CD4-positive, alpha-beta T cell treated with Interleukin-2 at 100 ng/mL for 4 hours (primary cell): ENCODE measurements at regions not wholly inside any gene's neighbourhood (a gene's known extent, or its start where the extent isn't known, plus 50 kb on each side); places are given as distances from the start of the nearest gene placed in this dataset.
"Not testable (repeated sequence)": the region's sequence is repeated elsewhere in the genome, so short reads cannot be mapped to it uniquely, and the experiment has no call there.

ENCODE experiments used
- DNase-seq: peaks from one replicate; pipeline ENCODE4 v3.0.0-alpha.2; 2020; ENCODE audit warnings: low spot score

GRCh38 chr2:234275515-234275914 lies 221.4 kb downstream of the ARL4C start:
- no peak for DNase-seq

GRCh38 chr2:234273887-234274584 lies 222.8 kb downstream of the ARL4C start:
- DNase-seq: peak; percentile 71

DNA sequence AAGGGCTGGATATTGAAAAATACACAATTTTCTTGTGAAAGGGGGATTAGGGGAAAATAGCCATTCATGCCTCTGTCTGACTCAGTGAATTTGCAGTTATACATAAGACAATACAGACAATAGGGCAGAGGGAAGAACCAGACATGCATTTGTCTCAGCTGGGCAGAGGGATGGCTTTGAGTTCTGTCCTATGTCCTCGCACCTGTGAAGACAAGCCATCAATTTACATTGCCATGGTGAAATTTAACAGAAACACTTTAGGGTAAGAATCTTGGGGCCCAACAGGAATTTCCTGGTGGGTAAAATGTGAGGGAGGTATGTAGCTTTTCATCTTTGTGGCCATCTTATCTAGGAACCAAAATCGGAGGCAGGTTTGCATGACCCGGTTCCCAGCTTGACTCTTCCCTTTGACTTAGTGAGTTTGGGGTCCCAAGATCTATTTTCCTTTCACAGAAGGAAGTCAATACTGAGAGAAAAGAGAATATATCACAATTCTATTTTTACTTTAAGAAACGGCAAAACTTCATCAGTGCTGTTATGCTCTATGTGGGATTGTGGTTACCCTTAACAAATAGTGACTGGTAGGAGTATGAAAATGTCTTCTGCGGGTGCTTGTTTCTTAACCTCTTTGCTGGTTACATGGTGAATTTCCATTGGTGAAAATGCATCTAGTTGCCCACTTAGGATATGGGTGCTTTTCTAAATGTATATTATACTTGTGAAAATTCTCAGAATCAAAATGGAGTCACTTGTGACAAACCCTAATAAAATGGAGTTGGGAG lies 221.8 kb downstream of the SPP2 start:
- DNase-seq: peak; percentile 17

GRCh38 chr2:234271338-234271737 lies 220.8 kb downstream of the SPP2 start:
- no peak for DNase-seq

DNA sequence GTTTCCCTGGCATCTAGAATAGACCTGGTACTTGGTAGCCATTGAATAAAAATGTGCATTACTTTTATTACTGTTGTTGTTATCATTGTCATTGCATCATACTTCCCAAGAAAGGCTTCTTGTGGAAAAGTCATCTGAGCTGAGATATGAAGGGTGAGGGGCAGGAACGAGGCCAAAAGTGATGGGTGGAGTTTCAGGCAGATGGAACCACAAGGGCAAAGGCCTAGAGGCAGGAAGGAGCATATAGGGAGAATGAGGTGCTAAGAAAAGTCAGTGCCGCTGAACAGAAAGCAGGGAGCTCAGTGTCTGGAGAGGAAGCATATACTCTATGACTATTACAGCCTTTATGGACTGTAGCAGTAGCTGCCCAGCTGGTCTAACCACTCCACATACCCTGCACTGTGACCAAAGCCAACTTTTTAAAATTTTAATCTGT lies 219.3 kb downstream of the SPP2 start:
- DNase-seq: no peak

GRCh38 chr2:234267534-234267933 lies 217.0 kb downstream of the SPP2 start:
- DNase-seq: no peak

DNA sequence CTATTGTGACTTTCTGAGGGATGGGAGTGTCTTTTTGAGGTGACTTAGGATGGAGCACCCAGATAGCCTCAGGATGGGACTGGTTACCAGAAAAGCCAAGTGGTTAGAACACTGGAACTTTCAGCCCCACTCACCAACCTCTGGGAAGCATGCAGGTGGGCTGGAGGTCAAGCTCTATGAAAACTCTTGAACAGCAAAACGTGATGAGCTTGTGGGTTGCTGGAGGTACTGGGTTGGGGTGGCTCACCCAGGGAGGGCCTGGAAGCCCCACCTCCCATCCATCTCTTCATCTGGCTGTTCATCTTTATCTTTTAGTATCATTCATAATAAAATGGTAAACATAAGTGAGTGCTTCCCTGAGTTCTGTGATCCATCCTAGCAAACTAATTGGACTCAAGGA lies 216.4 kb downstream of the SPP2 start:
- no peak for DNase-seq

- no peak for DNase-seq
Measured at GRCh38 chr2:234265206-234265605, 214.7 kb downstream of the SPP2 start.

- no peak for DNase-seq
Measured at GRCh38 chr2:234261736-234262135, 211.2 kb downstream of the SPP2 start.

DNA sequence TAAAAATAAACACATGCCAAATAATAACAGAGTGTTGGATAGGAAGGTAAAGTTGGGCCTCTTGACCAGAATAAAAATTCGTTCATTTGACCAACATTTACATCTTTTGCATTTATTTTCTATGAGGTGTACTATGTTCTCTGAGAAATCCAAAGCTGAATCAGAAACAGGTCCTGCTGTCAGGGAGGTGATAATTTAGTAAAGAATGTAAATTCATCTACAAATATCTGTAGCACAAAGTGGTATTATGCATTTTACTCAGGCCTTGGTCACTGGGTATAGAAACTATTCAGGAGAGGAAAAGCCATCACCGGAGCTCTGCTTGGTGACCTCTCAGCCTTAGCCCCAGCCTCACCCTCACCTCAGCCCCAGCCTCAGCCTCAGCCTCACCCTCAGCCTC lies 208.9 kb downstream of the SPP2 start:
- DNase-seq: no peak

- DNase-seq: no peak
Measured at GRCh38 chr2:234258562-234259141, 208.2 kb downstream of the SPP2 start.

- peak; percentile 42 for DNase-seq
Measured at GRCh38 chr2:234257859-234258561, 207.5 kb downstream of the SPP2 start.

DNA sequence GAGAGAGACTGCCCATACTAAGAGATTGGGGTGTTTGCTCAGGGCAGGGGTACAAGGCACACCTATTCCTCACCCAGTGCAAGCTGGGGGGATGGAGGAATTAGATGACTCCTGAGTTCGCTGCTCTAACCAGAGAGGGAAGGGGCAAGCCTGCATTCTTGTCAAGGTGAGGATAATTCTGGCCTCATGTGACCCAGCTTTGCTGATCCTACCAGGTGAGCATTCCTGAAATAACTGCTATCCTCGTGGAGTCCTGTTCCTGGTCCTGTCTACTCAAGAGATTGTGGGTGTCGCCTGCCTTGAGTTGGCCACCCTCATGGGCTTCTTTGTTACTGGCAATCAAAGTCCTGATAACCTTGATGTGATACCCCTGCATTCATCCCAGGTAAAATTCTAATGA lies 206.0 kb downstream of the SPP2 start:
- DNase-seq: no peak

DNA sequence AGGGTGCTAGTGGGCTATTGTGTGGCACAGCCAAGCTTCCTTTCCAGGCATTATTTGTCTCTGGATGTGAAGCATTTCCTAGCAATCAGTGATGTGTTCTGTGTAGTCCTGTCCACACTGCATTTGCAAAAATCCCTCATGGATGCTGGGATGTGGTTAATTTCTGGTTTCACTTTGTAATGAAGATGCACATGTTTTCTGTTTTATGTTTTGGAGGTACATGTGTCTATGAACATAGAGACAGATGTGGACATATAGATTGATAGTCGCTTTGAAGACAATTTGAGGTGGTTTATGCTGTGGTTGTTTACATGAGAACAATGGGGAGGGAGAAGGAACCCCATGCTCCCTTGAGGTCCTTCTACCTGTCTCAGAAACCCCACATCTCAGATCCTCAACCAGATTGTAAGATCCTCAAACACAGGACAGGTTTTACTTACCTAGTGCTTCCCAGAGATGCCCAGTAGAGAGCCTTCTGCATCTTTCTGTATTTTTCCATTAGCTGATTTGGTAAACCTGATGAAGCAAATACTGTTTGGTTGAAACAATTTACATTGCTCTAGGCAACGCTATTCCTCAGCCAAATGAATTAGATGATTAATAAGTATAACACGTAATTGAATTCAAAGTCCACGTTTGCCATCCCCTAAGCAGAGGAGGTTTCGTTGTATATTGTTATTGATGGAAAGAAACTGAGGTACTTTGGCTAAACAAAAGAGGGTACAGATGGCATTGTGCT lies 204.4 kb downstream of the SPP2 start:
- no peak for DNase-seq

GRCh38 chr2:234252772-234253171 lies 202.3 kb downstream of the SPP2 start:
- DNase-seq: no peak

GRCh38 chr2:234251326-234252271 lies 201.1 kb downstream of the SPP2 start:
- DNase-seq: no peak

DNA sequence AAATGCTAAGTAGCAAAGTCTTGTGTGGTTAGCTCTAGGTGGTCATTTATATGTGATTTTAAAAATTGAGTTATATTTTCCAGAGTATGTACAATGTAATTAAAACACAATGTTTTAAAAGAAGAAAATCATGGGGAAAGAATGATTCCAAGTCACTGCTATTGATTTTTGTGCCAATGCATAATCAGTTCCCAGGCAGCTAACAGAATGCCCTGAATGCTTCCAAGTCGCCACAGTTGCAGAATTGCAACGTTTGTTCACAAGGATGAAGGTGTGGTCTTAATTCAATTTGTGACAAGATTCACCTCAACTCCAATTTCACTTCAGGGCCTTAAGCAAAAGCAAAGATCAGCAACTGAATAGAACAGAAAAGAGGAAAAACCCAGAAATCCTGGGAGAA lies 200.4 kb downstream of the SPP2 start:
- DNase-seq: no peak

DNA sequence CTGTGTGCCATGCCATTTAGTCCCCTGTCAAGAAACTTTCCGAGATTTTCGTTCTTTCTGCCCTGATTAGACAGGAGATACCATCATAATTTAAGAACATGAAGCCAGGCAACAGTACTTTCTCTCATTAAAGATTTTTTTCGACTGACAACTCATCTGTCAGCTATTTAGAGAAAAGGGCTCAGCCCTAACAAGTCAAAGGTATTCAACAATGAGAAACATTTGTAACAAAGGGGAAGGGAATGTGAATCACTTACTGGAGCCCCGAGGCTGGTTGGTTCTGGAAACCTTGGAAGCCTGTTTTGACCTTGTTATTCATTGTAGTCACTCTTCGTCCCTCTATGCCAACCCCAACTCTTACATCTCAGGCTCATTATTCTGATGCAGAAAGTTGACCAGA lies 199.4 kb downstream of the SPP2 start:
- no peak for DNase-seq

GRCh38 chr2:234249034-234249735 lies 198.7 kb downstream of the SPP2 start:
- no peak for DNase-seq

DNA sequence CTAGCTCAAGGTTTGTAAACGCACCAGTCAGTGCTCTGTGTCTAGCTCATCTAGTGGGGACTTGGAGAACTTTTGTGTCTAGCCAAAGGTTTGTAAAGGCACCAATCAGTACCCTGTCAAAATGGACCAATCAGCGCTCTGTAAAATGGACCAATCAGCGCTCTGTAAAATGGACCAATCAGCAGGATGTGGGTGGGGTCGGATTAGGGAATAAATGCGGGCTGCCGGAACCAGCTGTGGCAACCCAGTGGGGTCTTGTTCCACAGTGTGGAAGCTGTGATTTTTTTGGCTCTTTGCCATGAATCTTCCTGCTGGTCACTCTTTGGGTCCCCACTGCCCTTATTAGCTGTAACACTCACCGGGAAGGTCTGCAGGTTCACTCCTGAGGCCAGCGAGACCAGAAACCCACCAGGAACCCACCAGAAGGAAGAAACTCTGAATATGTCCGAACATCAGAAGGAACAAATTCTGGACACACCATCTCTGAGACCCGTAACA lies 197.8 kb downstream of the SPP2 start:
- not testable (repeated sequence) for DNase-seq
